Ishikawa (cell line): ENCODE measurements at regions not wholly inside any gene's neighbourhood (a gene's known extent, or its start where the extent isn't known, plus 50 kb on each side); places are given as distances from the start of the nearest gene placed in this dataset.

Source experiments
- CEBPB ChIP-seq: IDR thresholded peaks from 2 replicates; pipeline ENCODE4 v1.6.1; 2012
- CREB1 ChIP-seq: IDR thresholded peaks from 2 replicates; pipeline ENCODE4 v1.6.1; 2012; ENCODE audit warnings: low read depth
- EGR1 ChIP-seq: IDR thresholded peaks from 2 replicates; pipeline ENCODE4 v1.6.1; 2012
- EP300 ChIP-seq: IDR thresholded peaks from 2 replicates; pipeline ENCODE4 v1.6.1; 2012; ENCODE audit warnings: borderline replicate concordance
- FOXM1 ChIP-seq: IDR thresholded peaks from 2 replicates; pipeline ENCODE4 v1.6.1; 2012; ENCODE audit warnings: low read depth, borderline replicate concordance
- NFIC ChIP-seq: IDR thresholded peaks from 2 replicates; pipeline ENCODE4 v1.6.1; 2012
- RAD21 ChIP-seq: IDR thresholded peaks from 2 replicates; pipeline ENCODE4 v1.6.1; 2012; ENCODE audit warnings: low read depth
- TAF1 ChIP-seq: IDR thresholded peaks from 2 replicates; pipeline ENCODE4 v1.6.1; 2012; ENCODE audit warnings: low read depth, mild to moderate bottlenecking
- TCF12 ChIP-seq: IDR thresholded peaks from 2 replicates; pipeline ENCODE4 v1.6.1; 2012; ENCODE audit warnings: low read depth
- TEAD4 ChIP-seq: IDR thresholded peaks from 2 replicates; pipeline ENCODE4 v1.6.1; 2012
- YY1 ChIP-seq: IDR thresholded peaks from 2 replicates; pipeline ENCODE4 v1.6.1; 2012; ENCODE audit warnings: low read depth
- ZBTB7A ChIP-seq: IDR thresholded peaks from 2 replicates; pipeline ENCODE4 v1.6.1; 2012; ENCODE audit warnings: low read depth
- TF ChIP-seq, protein P1 (sequence below): IDR thresholded peaks from 2 replicates; pipeline ENCODE4 v1.6.1; 2012
- TF ChIP-seq, protein P2 (sequence below): IDR thresholded peaks from 2 replicates; pipeline ENCODE4 v1.6.1; 2012
- TF ChIP-seq, protein P3 (sequence below): IDR thresholded peaks from 2 replicates; pipeline ENCODE4 v1.6.1; 2012; ENCODE audit warnings: low read depth, mild to moderate bottlenecking

DNA sequence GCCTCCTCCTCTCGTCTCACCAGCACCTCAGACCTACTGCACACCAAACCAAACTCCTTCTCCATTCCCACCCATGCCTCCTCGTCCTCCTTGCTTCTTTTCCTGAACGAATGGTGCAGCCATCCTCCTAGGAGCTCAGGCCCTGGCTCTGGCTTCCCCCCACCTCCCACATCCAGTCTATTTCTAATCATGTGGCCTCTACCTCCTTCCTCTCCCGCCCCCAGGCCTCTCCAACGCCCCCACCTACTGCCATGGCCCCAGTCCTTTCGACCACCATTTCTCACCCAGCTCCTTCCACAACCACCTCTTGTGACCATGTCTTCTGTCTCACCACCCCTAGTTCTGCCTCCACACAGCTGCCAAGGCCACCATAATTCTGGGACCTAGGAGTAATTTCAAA is 127.1 kb downstream of the PJA1 start:
- TF ChIP-seq, protein P1, sequence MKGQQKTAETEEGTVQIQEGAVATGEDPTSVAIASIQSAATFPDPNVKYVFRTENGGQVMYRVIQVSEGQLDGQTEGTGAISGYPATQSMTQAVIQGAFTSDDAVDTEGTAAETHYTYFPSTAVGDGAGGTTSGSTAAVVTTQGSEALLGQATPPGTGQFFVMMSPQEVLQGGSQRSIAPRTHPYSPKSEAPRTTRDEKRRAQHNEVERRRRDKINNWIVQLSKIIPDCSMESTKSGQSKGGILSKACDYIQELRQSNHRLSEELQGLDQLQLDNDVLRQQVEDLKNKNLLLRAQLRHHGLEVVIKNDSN: no peak
- TF ChIP-seq CEBPB (no peak), YY1 (no peak), EP300 (no peak), ZBTB7A (no peak), RAD21 (no peak), TEAD4 (no peak), CREB1 (no peak), EGR1 (no peak), FOXM1 (no peak), TCF12 (no peak), NFIC (no peak), TAF1 (no peak)
- TF ChIP-seq, protein P2, sequence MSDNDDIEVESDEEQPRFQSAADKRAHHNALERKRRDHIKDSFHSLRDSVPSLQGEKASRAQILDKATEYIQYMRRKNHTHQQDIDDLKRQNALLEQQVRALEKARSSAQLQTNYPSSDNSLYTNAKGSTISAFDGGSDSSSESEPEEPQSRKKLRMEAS: no peak
- TF ChIP-seq, protein P3, sequence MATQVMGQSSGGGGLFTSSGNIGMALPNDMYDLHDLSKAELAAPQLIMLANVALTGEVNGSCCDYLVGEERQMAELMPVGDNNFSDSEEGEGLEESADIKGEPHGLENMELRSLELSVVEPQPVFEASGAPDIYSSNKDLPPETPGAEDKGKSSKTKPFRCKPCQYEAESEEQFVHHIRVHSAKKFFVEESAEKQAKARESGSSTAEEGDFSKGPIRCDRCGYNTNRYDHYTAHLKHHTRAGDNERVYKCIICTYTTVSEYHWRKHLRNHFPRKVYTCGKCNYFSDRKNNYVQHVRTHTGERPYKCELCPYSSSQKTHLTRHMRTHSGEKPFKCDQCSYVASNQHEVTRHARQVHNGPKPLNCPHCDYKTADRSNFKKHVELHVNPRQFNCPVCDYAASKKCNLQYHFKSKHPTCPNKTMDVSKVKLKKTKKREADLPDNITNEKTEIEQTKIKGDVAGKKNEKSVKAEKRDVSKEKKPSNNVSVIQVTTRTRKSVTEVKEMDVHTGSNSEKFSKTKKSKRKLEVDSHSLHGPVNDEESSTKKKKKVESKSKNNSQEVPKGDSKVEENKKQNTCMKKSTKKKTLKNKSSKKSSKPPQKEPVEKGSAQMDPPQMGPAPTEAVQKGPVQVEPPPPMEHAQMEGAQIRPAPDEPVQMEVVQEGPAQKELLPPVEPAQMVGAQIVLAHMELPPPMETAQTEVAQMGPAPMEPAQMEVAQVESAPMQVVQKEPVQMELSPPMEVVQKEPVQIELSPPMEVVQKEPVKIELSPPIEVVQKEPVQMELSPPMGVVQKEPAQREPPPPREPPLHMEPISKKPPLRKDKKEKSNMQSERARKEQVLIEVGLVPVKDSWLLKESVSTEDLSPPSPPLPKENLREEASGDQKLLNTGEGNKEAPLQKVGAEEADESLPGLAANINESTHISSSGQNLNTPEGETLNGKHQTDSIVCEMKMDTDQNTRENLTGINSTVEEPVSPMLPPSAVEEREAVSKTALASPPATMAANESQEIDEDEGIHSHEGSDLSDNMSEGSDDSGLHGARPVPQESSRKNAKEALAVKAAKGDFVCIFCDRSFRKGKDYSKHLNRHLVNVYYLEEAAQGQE: no peak

DNA sequence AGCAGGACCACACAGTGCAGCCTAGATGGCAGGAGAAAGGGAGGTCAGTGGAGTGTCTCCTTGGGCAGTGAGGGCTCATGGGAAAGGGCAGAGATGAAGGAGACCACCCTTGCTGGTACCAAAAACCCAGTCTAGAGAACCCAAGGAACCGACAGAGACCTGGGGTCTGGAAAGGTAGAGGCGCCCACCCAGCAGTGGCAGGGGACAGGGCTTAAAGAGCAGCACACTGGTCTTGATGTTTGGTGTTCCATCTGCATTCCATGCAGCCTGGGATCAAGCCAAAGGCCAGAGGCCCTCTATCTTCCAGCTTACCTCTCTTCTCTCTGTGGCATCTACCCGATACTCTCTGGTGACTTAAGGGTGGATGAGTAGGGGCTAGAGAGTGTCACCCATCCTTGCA is 127.5 kb downstream of the PJA1 start:
- TF ChIP-seq RAD21 (no peak), CEBPB (no peak), TCF12 (no peak), EP300 (no peak), CREB1 (no peak), FOXM1 (no peak), YY1 (no peak)
- TF ChIP-seq, protein P3: no peak

DNA sequence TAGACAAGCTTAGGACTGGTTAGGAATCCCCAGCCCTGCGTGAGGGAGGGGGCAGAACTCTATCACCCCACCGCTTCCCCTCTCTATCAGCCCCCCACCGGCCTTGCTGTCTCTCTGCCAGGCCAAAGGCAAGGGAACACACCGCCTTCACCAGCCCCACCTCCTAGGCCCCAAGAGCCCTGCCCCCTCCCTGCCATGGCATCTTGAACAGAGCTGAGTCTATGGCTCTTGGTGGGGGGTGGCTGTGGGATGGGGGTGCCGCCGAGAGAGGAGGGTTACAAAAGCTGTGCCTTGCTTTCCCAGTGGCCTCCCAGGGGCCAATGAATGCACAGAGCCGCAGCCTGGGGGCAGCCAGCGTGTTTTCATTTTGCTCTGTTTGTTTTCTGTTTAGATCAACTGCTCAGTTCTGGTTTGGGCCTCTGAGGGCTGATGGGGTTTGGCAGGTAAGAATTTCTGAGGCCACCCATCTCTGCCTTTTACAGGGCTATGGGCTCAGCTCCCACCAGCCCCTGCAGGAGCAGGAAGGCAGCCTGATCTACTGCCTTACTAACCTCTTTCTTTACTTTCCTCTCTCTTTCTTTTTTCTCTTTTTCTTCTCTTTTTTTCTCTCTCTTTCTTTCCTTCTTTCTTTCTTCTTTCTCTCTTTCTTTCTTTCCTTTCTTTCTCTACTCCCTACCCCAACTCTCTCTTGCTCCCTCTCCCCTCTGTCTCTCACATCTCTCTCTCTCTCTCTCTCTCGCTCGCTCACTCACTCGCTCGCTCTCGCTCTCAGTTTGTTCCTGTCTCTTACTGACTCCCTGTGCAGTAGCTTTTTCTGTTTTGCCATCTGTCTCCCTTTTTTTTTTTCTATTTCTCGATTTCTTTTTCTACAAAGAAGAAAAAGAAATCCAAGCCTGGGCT is 128.3 kb downstream of the PJA1 start:
- TF ChIP-seq NFIC: no peak
- no peak for TF ChIP-seq TEAD4
- no peak for TF ChIP-seq RAD21

DNA sequence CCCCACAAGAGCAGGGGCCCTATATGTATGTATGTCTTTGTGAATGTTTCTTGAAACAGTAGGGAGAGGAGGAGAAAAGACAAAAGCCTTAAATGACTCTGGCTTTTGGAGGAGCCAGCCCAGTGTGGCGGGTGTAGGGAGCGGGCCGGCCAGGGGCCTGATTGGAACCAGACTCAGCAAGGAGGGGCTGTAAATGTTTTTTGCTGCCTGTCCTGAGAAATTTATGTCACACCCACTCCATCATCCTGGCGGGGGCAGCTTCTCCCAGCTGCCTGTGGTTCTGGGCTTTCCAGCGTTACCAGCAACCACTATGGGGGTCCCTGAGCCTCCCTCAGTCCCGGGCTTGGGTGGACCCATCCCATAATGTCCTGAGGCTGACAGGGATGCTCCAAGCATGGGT is 130.8 kb downstream of the PJA1 start:
- TF ChIP-seq TAF1 (no peak), CEBPB (no peak), YY1 (no peak), FOXM1 (no peak), TCF12 (no peak), RAD21 (no peak), EGR1 (no peak), EP300 (no peak), TEAD4 (no peak), CREB1 (no peak), NFIC (no peak), ZBTB7A (no peak)
- TF ChIP-seq, protein P1: no peak
- TF ChIP-seq, protein P2: no peak
- TF ChIP-seq, protein P3: no peak
